Osteocyte (in vitro differentiated cells): ENCODE measurements at regions not wholly inside any gene's neighbourhood (a gene's known extent, or its start where the extent isn't known, plus 50 kb on each side); places are given as distances from the start of the nearest gene placed in this dataset.
"Not testable (repeated sequence)": the region's sequence is repeated elsewhere in the genome, so short reads cannot be mapped to it uniquely, and the experiment has no call there.

Experiments
- DNase-seq: peaks from one replicate; pipeline ENCODE4 v3.0.0; 2021; ENCODE audit warnings: mixed read lengths; ENCODE audit not compliant: unreplicated experiment; ENCODE audit errors: extremely low spot score
- H3K27ac Mint-ChIP-seq: one replicate; pipeline ENCODE4 v1.8.0; 2021; ENCODE audit warnings: mild to moderate bottlenecking, mixed read lengths; ENCODE audit not compliant: unreplicated experiment
- H3K27me3 Mint-ChIP-seq: one replicate; pipeline ENCODE4 v1.8.0; 2021; ENCODE audit warnings: mixed read lengths; ENCODE audit not compliant: unreplicated experiment
- H3K36me3 Mint-ChIP-seq: one replicate; pipeline ENCODE4 v1.8.0; 2021; ENCODE audit warnings: mixed read lengths; ENCODE audit not compliant: unreplicated experiment
- H3K4me1 Mint-ChIP-seq: one replicate; pipeline ENCODE4 v1.8.0; 2021; ENCODE audit warnings: mixed read lengths; ENCODE audit not compliant: unreplicated experiment
- H3K4me3 Mint-ChIP-seq: one replicate; pipeline ENCODE4 v1.8.0; 2021; ENCODE audit warnings: mild to moderate bottlenecking, moderate library complexity, mixed read lengths; ENCODE audit not compliant: unreplicated experiment
- H3K9me3 Mint-ChIP-seq: one replicate; pipeline ENCODE4 v1.8.0; 2021; ENCODE audit warnings: mixed read lengths; ENCODE audit not compliant: unreplicated experiment
- CTCF ChIP-seq: fragments of 200-600 bp; sonication (generic); IDR thresholded peaks from 2 replicates; pipeline ENCODE4 v1.5.0; 2021; ENCODE audit warnings: antibody characterized with exemption, mild to moderate bottlenecking, moderate library complexity

GRCh38 chrX:80576806-80577533 is 156.7 kb downstream of the TENT5D start:
- Mint-ChIP-seq H3K27ac (no peak overlapping the region), H3K9me3 (peaks cover 11% of the 10 kb centered on the region), H3K4me3 (no peak overlapping the region), H3K27me3 (no peaks in the 10 kb centered on the region), H3K36me3 (no peaks in the 10 kb centered on the region), H3K4me1 (no peaks in the 10 kb centered on the region)
- DNase-seq: no peak
- TF ChIP-seq CTCF: no peak

GRCh38 chrX:80578517-80579105 is 158.4 kb downstream of the TENT5D start:
- Mint-ChIP-seq H3K27me3 (no peaks in the 10 kb centered on the region), H3K9me3 (peaks cover 6% of the 10 kb centered on the region), H3K4me3 (no peak overlapping the region), H3K4me1 (no peaks in the 10 kb centered on the region), H3K36me3 (no peaks in the 10 kb centered on the region), H3K27ac (no peak overlapping the region)
- TF ChIP-seq CTCF: peak; percentile 55
- DNase-seq: no peak

- not testable (repeated sequence) for H3K4me1 Mint-ChIP-seq, H3K4me3 Mint-ChIP-seq, H3K36me3 Mint-ChIP-seq, H3K27ac Mint-ChIP-seq, H3K27me3 Mint-ChIP-seq
- DNase-seq: peak; percentile 71
- H3K9me3 Mint-ChIP-seq: peaks cover 40% of the 10 kb centered on the region
Measured at GRCh38 chrX:80590992-80591391, 170.7 kb downstream of the TENT5D start.

GRCh38 chrX:80602036-80602860 is 182.0 kb downstream of the TENT5D start:
- Mint-ChIP-seq H3K27me3 (no peaks in the 10 kb centered on the region), H3K4me3 (no peak overlapping the region), H3K36me3 (no peaks in the 10 kb centered on the region), H3K9me3 (peaks cover 9% of the 10 kb centered on the region), H3K4me1 (no peaks in the 10 kb centered on the region), H3K27ac (no peak overlapping the region)
- DNase-seq: no peak
- no peak for TF ChIP-seq CTCF
